ENCODE measurements at regions not wholly inside any gene's neighbourhood (a gene's known extent, or its start where the extent isn't known, plus 50 kb on each side); places are given as distances from the start of the nearest gene placed in this dataset.
"Not testable (repeated sequence)": the region's sequence is repeated elsewhere in the genome, so short reads cannot be mapped to it uniquely, and the experiment has no call there.

DNA sequence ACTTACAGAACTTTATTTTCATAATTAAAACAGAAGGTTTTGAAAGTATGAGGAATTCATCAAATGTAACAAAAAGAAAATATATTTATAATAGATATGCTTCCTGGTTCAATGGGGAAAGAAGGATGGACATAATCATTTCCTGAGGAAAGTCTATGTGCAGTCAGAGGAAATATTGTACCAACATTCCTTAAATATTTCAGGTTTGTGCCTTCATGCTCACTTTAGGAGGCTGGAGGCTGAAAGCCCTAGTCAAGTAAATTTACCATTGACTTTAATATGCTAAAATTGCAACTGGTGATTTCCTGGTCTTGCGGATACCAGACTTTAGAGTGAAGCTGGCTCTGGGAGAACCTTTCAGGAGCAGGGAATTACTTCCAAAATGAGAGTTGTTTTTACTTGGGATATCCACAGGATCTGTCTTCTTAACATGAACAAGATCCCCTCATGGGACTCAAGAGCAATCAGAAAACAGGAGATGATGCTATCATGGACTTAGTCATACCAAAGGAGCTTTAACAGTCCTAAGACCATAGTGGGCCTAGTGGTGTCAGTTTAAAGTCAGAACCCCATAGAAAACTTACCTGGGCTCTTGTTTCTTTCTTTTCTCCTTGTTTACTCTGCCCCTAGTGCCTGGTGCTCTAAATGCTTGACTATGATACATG is 762.8 kb upstream of the GRAMD2B start:
- no peak for DNase-seq

DNA sequence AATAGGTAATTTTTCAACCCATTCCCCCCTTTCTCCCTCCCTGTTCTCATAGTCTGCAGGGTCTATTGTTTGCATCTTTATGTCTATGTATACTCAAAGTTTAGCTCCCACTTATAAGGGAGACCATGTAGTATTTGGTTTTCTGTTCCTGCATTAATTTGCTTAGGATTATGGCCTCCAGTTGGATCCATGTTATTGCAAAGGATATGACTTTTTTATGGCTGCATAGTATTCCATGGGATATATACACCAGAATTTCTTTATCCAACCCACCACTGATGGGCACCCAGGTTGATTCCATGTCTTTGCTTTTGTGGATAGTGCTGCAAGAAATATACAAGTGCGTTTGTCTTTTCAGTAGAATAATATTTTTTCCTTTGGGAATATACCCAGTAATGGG is 761.6 kb upstream of the GRAMD2B start:
- no peak for DNase-seq

DNA sequence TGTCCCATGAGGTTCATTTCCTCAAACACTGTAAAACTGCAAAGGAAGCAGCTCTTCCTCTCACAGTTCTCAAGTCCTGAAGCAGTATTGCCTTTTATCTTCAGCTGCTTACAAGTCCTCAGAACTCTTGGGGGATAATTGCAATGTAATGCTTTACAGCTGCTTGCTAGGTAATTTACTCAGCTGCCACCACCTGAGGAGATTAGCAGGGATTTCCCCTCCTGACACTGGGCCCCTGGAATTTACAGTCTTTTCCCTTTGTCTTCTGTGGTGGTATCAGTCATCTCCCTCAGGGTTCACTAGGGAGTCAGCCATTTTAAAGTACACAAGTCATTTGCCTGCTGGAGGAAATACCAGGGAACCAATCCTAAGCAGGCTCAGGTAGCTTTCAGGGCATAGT is 754.3 kb upstream of the GRAMD2B start:
- no peak for DNase-seq

DNA sequence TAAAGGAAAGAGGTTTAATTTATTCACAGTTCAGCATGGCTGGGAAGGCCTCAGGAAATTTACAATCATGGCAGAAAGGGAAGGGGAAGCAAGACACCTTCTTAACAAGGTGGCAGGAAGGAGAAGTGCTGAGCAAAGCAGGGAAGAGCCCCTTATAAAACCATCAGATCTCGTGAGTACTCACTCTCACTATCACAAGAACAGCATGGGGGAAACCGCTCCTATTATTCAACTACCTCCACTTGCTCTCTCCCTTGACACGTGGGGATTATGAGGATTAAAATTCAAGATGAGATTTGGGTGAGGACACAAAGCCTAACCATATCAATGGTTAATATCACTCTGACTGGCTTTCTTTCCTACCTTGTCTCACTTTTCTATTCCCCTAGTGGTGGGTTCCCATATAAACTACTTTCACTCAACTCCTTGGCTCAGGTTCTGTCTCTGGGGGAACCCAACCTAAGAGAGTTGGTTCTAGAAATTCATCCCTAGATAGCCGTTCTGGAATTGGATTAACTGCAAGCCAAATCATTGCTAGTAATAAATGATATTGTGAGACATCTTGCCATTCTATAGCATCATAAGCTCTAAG is 749.8 kb upstream of the GRAMD2B start:
- DNase-seq, result no peak

DNA sequence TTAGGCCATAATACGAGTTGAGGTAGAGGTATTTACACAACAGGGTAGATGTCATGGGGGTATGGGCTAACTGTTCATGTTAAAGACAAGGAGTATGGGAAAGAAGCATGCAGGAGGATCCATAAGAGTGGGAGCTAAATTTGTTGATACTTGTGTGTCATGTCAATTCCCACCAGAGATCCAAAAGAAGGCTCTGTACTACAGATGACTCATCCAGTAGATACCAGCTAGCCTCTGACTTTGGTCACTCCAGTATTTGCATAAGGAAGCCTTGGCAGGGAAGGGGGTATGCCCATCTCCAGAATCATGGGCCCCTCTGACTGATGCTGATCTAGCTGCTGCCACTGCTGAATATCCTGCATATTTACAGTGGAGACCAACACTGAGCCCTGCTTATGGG is 743.7 kb upstream of the GRAMD2B start:
- no peak for DNase-seq

DNA sequence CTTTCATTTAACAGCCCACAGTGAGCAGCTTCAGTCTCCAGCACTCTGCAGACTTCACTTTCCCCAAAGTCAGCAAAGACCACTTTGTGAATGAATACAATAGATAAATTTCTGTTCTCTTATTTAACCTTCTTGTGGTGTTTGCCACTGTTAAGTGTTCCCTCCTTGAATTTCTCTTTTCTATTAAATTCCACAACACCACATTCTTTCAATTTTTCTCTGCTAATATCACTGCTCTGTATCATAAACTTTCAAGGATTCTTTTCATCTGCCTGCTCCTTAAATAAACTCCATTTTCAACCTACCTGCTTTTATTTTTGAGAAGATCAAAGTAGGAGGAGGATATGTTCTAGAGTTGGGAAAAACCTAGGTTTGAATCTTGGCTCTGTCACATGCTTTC is 739.5 kb upstream of the GRAMD2B start:
- no peak for DNase-seq

DNA sequence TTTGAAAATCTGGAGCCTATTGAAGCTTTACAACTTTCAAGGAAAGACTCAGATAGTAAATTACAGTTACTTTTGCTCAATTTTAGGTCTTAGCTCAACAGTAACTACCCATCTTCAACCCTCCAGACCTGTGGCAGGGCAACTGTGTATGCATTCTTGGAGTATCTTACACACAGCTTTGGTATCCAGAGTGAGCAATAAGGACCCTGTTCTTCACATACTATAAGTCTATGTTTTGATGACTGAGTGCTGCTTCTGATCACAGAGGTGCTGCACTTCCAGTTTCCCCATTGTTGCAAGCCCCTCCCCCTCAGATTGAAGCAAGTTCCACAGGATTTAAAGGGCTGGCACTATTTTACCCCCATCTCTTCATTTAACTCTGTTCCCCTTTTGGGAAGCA is 737.4 kb upstream of the GRAMD2B start:
- no peak for DNase-seq

DNA sequence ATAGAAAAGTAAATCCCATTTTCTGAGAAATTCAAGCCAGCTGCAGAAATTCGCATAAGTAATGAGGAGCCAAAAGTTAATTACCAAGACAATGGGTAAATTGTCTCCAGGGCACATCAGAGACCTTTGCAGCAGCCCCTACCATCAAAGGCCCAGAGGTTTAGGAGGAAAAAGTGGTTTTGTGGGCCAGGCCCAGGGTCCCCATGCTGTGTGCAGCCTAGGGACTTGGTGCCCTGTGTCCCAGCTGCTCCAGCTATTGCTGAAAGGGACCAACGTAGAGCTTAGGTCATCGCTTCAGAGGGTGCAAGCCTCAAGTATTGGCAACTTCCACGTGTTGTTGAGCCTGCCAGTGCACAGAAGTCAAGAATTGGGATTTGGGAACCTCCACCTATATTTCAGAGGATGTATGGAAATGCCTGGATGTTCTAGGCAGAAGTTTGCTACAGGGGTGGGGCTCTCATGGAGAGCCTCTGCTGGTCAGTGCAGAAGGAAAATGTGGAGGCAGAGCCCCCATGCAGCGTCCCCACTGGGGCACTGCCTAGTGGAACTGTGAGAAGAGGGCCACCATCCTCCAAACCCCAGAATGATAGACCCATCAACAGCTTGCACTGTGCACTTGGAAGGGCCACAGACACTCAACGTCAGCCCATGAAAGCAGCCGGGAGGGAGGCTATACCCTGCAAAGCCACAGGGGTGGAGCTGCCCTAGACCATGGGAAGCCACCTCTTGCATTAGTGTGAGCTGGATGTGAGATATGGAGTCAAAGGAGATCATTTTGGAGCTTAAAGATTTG is 731.3 kb upstream of the GRAMD2B start:
- DNase-seq, result not testable (repeated sequence)

DNA sequence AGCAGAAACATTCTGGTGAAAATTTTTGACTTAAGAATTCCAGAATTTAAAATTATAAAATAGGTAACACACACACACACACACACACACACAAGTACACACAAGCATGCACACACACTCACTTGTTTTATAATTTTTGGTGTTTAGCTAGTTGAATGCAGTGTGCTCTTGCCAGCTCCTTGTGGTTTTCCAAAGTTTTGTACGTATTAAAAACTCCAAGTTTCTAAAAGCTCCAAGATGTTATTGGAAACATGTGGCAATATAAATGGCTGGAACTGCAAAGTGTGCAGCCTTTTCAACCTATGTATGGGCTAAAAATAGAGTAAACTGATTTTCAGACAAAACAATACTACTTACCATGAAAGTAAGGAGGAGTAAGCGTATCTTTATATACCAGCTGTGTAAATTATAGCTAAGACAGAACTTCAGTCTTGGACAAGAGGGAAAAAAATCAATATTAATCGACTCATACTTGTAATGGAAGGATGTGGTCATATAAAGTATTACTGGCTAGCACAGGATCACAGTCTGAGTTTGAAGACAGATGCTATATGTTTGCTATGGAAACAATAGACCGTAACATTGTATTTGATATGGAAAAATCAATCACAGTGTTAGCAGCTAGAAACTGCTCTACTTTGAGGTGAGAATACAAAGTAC is 727.1 kb upstream of the GRAMD2B start:
- no peak for DNase-seq

DNA sequence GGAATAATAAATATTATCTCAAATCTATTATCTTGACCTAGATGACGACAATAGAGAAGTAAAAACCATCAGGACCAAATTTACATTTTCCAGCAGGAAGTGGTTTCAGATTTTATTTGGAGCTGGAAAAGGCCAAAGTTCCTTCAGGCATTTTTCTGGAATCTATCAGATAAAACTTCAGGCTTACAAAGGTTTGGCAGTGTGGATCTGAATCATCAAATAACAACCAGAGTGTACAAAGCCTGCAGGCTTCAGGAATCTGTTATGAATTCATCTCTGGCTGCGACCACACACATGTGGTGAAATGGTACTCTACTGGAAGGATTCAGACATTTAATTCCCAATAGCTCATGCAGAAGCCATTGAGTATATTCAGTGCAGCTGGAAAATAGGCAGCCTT is 726.4 kb upstream of the GRAMD2B start:
- DNase-seq, result no peak

DNA sequence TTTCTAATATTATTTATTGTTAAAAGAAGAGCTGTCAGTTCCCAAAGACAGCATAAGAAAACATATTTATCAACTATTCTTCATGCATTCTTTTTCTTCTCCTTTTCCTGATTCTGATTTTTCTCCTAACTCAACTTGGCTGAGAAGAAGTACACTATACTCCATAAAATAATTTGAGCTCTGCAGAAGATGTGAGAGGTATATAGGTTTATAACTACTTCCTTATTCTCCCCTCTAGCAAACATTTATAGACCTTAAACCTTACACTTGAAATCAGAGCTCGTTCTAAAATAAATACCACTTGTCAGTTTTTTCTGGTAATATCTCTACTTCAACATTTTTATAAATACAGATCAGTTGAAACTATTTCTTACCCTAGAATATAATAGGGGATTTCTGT is 724.8 kb upstream of the GRAMD2B start:
- DNase-seq, result no peak

DNA sequence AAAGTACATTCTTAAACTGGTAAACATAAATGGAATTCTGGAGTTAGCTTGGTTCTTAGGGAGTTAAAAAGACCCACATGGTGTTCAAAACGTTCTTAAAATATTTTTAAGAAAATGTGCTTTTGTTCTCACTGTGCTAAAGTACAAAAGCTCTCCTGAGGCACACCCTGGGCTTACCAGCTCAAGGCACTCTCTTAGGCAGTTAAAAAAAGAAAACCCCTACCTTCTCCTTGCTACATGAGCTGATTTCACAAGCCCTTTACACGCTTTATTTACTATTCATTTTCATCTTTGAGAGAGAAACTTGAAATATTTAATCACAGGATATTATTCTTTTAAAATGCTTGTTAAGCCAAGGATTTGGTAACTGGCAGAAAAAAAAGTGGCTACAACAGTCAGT is 723.3 kb upstream of the GRAMD2B start:
- no peak for DNase-seq

DNA sequence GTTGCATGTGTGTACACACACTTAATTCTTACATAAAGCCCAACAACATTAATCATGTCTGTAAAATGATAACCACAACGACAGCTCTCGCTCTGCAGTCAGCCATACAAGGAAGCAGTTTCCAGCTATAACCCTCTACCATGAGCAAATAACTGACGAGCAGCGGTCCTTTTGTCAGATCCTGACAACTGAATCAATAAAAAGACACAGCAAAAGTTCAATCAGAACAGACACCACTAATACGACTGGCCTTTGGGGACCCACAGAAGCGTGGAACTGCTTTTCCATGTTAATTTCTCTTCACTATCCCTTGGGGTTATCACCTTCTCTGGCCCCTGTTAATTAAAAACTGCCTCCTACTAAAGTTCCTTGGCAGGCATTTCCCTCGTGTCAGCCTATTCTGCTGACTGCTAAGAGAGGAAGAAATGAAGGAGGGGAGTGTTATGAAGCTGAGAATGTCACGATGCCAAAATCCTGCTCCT is 722.8 kb upstream of the GRAMD2B start:
- DNase-seq, result no peak

DNA sequence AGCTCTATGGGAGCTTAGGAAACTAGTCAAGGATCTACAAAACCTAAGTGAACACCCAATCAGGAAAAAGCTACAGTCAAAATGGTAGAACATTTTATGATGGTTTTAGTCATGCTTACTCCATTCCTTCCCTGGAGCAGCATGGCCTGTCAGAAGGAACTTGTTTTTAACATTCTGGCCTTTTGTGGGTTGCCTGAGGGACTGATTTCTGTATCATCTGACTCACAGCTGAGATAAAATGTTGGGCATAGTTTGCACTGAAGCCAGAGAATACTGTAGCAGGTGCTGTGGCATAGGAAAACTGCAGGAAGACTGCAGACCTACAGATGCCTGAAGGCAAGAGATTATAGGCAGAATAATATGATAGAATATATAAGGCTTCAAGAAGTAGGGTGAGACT is 719.6 kb upstream of the GRAMD2B start:
- no peak for DNase-seq

DNA sequence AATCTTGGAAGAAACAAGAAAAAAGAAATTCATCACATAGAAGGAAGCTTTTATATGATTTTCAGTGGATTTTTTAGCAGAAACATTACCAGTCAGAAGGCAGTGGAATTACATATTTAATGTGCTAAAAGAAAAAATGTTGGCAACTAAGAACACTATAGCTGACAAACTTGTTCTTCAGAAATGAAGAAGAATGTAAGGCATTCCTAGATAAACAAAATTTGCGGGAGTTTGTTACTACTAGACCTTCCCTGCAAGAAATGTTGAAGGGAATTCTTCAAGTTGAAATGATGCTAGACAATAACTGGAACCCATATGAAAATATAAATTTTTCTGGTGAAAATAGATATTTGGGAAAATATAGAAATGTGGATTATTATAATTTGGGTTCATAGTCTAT is 718.3 kb upstream of the GRAMD2B start:
- DNase-seq, result no peak

DNA sequence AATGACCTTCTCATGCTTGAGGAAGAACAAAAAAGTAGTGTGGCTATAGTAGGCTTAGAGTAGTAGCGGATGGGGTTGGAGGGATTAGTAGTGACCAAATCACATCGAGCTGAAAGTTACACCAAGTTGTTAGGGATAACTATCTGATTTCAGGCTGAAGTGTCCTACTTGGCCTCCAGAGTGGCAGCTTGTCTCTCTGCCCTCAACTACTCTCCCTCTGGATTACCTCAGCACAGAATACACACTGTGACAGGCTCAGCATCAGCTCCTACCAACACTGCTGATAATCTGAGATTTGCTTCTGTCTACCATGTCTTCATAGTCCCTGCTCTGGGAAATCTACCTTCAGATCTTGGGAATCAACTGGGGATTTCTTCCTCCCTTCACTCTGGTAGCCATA is 714.6 kb upstream of the GRAMD2B start:
- DNase-seq, result no peak

DNA sequence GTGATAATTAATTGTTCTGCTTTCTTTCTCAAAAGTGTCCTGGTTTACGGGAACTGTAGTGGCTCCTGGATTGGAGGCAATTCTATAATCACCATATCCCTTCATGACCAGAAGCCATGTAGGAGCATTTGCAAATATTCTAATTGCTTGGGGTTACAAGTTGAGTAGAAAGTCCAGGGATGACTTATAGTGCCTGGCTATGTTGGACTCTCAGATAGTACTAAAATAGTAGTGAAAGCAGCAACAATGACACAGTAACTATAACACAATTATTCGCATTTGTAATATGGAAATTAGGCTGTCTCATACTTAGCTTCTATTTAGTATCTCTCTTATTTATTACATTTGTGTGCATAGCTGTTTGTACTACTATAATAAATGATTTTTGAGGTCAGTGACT is 712.5 kb upstream of the GRAMD2B start:
- DNase-seq, result no peak

DNA sequence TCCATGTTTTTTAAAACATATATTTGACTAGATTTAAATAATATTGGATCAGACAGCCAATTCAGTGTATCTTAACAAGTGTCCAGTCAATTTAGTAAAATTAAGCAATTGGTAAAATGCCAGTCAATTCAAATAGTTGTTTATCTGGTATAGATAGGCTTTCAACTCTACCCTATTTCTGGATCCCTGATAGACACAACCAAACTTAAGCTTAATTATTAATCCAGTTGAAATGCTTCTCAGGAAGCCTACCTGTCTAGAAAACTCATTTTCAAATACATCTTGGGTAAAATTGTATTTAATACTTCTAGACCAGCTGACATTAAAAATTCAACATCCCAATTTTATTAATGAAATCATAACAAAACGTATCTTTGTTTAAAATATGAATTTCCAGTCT is 710.8 kb upstream of the GRAMD2B start:
- DNase-seq, result no peak

DNA sequence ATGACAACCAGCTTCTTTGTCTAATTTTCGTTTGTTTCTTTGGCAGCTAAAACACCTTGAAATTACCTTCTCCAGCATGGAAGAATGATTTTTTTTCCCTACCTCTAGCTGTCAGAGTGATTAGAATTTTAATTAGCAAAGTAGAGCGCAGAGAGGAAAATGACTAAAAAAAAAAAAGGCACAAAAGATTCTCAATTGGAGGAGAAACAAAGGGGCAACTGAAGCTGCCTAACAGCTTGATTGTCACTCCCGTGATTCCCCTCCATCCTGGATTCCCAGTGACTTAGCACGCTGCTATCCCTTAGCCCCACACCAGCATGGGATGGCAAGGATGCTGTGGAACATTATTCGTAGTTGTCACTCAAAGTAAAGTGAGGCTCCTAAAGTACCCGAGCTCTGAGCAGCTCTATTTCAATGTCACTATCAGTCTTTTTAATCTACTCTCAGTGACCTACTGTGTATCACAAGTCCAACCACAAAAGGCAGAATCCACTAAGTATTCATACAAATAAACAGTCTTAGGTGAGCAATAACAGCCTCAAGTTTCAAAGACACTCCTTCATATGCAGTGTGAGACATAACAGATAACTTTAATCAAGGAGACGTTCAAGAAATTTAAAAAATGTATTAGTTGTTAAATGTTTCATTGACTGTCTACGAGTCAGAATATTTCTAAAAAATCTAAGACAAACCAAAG is 710.0 kb upstream of the GRAMD2B start:
- DNase-seq, result no peak

DNA sequence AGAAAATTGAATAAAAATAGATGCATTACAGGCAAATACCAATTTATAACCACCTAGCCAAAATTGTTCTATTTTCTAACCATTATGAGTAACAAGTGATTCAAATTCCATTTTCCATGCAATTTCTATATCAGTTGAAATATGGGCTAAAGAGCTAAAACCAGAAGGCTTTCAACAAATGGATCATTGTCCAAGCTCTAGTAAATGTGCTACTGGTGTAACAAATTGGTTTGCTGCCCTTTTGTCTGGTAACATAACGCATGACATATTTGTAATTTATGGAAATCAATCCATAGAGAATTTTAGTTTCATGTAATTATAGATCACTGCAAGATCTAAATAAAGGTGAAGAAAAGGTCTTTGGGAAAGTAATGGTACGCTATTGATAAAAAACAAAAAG is 708.0 kb upstream of the GRAMD2B start:
- no peak for DNase-seq

DNA sequence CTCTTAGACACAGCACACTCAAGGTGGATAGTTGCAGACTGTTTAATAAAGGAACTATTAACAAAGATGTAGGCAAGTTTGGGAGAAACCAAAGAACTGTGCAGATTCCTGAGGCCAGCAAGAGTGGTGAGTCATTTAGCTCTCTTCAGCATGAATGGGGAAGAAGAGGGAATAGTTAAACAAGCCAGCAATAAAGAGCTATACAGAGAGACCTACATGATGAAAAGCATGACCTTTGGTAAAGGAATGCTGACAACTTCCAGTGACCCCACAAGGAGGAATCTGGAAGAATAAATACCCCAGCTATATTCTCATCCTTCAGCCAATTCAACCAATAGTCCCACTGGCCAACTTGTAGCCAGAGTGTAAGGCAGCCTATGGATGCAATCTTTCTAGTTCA is 706.0 kb upstream of the GRAMD2B start:
- no peak for DNase-seq

DNA sequence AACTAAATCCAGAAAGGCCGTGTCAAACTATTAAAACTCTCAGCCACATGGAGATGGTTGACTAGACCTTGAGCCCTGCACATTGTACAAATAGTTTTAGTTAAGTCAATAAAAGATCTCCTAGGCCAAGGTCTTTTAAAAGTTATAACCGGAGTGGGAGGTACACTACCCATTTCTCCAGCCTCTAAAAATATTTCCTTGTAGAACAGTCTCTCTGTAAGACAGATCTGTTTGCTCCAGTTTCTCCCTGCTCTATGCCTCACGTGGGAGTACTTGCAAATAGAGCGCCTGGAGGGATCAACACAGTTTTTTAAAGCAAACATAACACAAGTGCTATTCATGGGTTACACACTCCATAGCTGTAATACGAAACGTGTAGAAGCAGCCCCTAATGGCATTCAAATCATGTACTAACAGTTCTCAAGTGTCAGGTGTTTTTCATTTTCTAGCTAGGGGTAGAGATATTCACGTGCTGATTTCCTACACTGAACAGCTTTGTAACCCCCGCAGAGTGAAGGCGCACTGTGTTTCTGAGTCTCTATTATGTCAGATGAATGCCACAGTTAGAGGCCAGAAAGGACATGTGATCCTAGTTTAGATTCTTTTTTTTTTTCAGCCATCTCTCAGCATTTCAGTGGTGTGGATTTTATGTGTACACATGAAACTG is 703.4 kb upstream of the GRAMD2B start:
- no peak for DNase-seq

DNA sequence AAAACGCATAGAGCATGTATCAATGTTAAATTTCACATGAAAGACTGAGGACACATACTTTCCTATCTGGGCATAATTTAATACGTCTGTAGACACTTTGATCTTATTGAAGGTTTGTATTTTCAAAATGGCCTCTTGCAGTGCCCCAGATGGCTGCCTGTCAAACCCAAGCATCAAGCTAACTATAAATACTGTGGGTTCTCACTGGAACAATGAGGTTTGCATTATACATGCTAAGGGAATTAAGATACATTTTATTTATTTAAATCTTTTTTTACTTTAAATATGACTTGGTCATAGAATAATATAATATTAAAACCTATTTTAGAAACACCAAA is 702.9 kb upstream of the GRAMD2B start:
- no peak for DNase-seq
